Dedifferentiated amniotic fluid mesenchymal stem cell (primary cell): ENCODE measurements at regions not wholly inside any gene's neighbourhood (a gene's known extent, or its start where the extent isn't known, plus 50 kb on each side); places are given as distances from the start of the nearest gene placed in this dataset.
"Not testable (repeated sequence)": the region's sequence is repeated elsewhere in the genome, so short reads cannot be mapped to it uniquely, and the experiment has no call there.

Source experiments
- DNase-seq: peaks from one replicate; pipeline ENCODE4 v3.0.0-alpha.2; 2016; ENCODE audit errors: extremely low spot score

GRCh38 chr7:13578294-13578693, 411.2 kb downstream of the ETV1 start:
- DNase-seq: no peak

- no peak for DNase-seq
These were observed 408.4 kb downstream of the ETV1 start for GRCh38 chr7:13581097-13581496.

GRCh38 chr7:13593854-13594253, 395.6 kb downstream of the ETV1 start:
- DNase-seq: no peak

- DNase-seq: no peak
These were observed 387.4 kb downstream of the ETV1 start for GRCh38 chr7:13602036-13602435.

GRCh38 chr7:13603016-13603415, 386.4 kb downstream of the ETV1 start:
- DNase-seq: no peak

- DNase-seq: no peak
These were observed 385.8 kb downstream of the ETV1 start for GRCh38 chr7:13603661-13604060.

- no peak for DNase-seq
These were observed 385.3 kb downstream of the ETV1 start for GRCh38 chr7:13604178-13604577.

- no peak for DNase-seq
These were observed 379.1 kb downstream of the ETV1 start for GRCh38 chr7:13610372-13610771.

GRCh38 chr7:13615679-13616078, 373.8 kb downstream of the ETV1 start:
- DNase-seq: no peak

GRCh38 chr7:13627455-13627854, 362.0 kb downstream of the ETV1 start:
- no peak for DNase-seq

GRCh38 chr7:13628239-13629001, 361.0 kb downstream of the ETV1 start:
- DNase-seq: no peak

GRCh38 chr7:13631207-13632049, 358.0 kb downstream of the ETV1 start:
- not testable (repeated sequence) for DNase-seq

GRCh38 chr7:13633857-13634256, 355.6 kb downstream of the ETV1 start:
- no peak for DNase-seq

- DNase-seq: no peak
These were observed 350.1 kb downstream of the ETV1 start for GRCh38 chr7:13639396-13639795.

GRCh38 chr7:13641714-13642113, 347.8 kb downstream of the ETV1 start:
- peak; percentile 31 for DNase-seq

GRCh38 chr7:13651167-13651566, 338.3 kb downstream of the ETV1 start:
- no peak for DNase-seq

- no peak for DNase-seq
These were observed 333.1 kb downstream of the ETV1 start for GRCh38 chr7:13656330-13656729.

- no peak for DNase-seq
These were observed 316.2 kb downstream of the ETV1 start for GRCh38 chr7:13673290-13673689.

- DNase-seq: no peak
These were observed 306.8 kb downstream of the ETV1 start for GRCh38 chr7:13682626-13683025.

- DNase-seq: no peak
These were observed 302.0 kb downstream of the ETV1 start for GRCh38 chr7:13687500-13687899.

- DNase-seq: no peak
These were observed 296.9 kb downstream of the ETV1 start for GRCh38 chr7:13692548-13692947.

GRCh38 chr7:13702251-13702650, 287.2 kb downstream of the ETV1 start:
- no peak for DNase-seq

GRCh38 chr7:13708670-13709069, 280.8 kb downstream of the ETV1 start:
- DNase-seq: no peak
